ENCODE measurements at regions not wholly inside any gene's neighbourhood (a gene's known extent, or its start where the extent isn't known, plus 50 kb on each side); places are given as distances from the start of the nearest gene placed in this dataset.

GRCh38 chr6:71478834-71479541, 190.4 kb downstream of the OGFRL1 start:
- no peak for DNase-seq (ENCODE audit: low spot score in 2 of 2)
- peak; percentile 42 for ATAC-seq
- no peak overlapping the region for H3K27ac Mint-ChIP-seq
- H3K4me1 Mint-ChIP-seq, result no peaks in the 10 kb centered on the region
- H3K36me3 Mint-ChIP-seq, result no peaks in the 10 kb centered on the region
- H3K9me3 Mint-ChIP-seq, result no peaks in the 10 kb centered on the region
- H3K4me3 Mint-ChIP-seq, result no peak overlapping the region

- ATAC-seq, result no peak
- Mint-ChIP-seq H3K4me3 (no peak overlapping the region), H3K27ac (no peak overlapping the region), H3K36me3 (no peaks in the 10 kb centered on the region), H3K4me1 (no peaks in the 10 kb centered on the region), H3K9me3 (no peaks in the 10 kb centered on the region)
- DNase-seq (ENCODE audit: low spot score in 2 of 2), result no peak
Observed at GRCh38 chr6:71480577-71480976, 192.0 kb downstream of the OGFRL1 start.

- Mint-ChIP-seq H3K4me1 (no peaks in the 10 kb centered on the region), H3K36me3 (no peaks in the 10 kb centered on the region)
- DNase-seq (ENCODE audit: low spot score in 2 of 2), result no peak
Observed at GRCh38 chr6:71481011-71481410, 192.4 kb downstream of the OGFRL1 start.

GRCh38 chr6:71481801-71482200, 193.2 kb downstream of the OGFRL1 start:
- DNase-seq (ENCODE audit: low spot score in 2 of 2), result no peak
- H3K9me3 Mint-ChIP-seq, result no peaks in the 10 kb centered on the region

More at GRCh38 chr6:71481011-71481410, 192.4 kb downstream of the OGFRL1 start:
- Mint-ChIP-seq H3K9me3 (no peaks in the 10 kb centered on the region), H3K27ac (no peak overlapping the region), H3K4me3 (no peak overlapping the region)
- no peak for ATAC-seq

GRCh38 chr6:71482742-71483141, 194.1 kb downstream of the OGFRL1 start:
- no peak for ATAC-seq
- H3K4me1 Mint-ChIP-seq, result no peaks in the 10 kb centered on the region
- DNase-seq (ENCODE audit: low spot score in 2 of 2), result no peak

More at GRCh38 chr6:71481801-71482200, 193.2 kb downstream of the OGFRL1 start:
- H3K4me3 Mint-ChIP-seq, result no peak overlapping the region
- H3K4me1 Mint-ChIP-seq, result no peaks in the 10 kb centered on the region
- no peak for ATAC-seq
- H3K27ac Mint-ChIP-seq, result no peak overlapping the region
- no peaks in the 10 kb centered on the region for H3K36me3 Mint-ChIP-seq

GRCh38 chr6:71486461-71486860, 197.8 kb downstream of the OGFRL1 start:
- H3K4me1 Mint-ChIP-seq, result no peaks in the 10 kb centered on the region

More at GRCh38 chr6:71482742-71483141, 194.1 kb downstream of the OGFRL1 start:
- H3K27ac Mint-ChIP-seq, result no peak overlapping the region
- H3K36me3 Mint-ChIP-seq, result no peaks in the 10 kb centered on the region
- H3K9me3 Mint-ChIP-seq, result no peaks in the 10 kb centered on the region
- H3K4me3 Mint-ChIP-seq, result no peak overlapping the region

GRCh38 chr6:71488186-71488585, 199.6 kb downstream of the OGFRL1 start:
- ATAC-seq (no peak), DNase-seq (ENCODE audit: low spot score in 2 of 2) (no peak)
- H3K36me3 Mint-ChIP-seq, result no peaks in the 10 kb centered on the region
- no peak overlapping the region for H3K27ac Mint-ChIP-seq
- no peak overlapping the region for H3K4me3 Mint-ChIP-seq
- H3K9me3 Mint-ChIP-seq, result no peaks in the 10 kb centered on the region
- no peaks in the 10 kb centered on the region for H3K4me1 Mint-ChIP-seq

More at GRCh38 chr6:71486461-71486860, 197.8 kb downstream of the OGFRL1 start:
- ATAC-seq, result no peak
- Mint-ChIP-seq H3K27ac (no peak overlapping the region), H3K4me3 (no peak overlapping the region), H3K36me3 (no peaks in the 10 kb centered on the region), H3K9me3 (no peaks in the 10 kb centered on the region)
- DNase-seq (ENCODE audit: low spot score in 2 of 2), result no peak

- Mint-ChIP-seq H3K4me1 (no peaks in the 10 kb centered on the region), H3K9me3 (no peaks in the 10 kb centered on the region), H3K27ac (no peak overlapping the region), H3K4me3 (no peak overlapping the region), H3K36me3 (no peaks in the 10 kb centered on the region)
- ATAC-seq (no peak), DNase-seq (ENCODE audit: low spot score in 2 of 2) (no peak)
Observed at GRCh38 chr6:71489736-71490135, 201.1 kb downstream of the OGFRL1 start.

- ATAC-seq, result no peak
- Mint-ChIP-seq H3K4me3 (no peak overlapping the region), H3K9me3 (no peaks in the 10 kb centered on the region), H3K27ac (no peak overlapping the region), H3K4me1 (no peaks in the 10 kb centered on the region), H3K36me3 (no peaks in the 10 kb centered on the region)
- no peak for DNase-seq (ENCODE audit: low spot score in 2 of 2)
Observed at GRCh38 chr6:71490876-71491275, 202.3 kb downstream of the OGFRL1 start.

GRCh38 chr6:71491844-71492243, 203.2 kb downstream of the OGFRL1 start:
- Mint-ChIP-seq H3K4me1 (no peaks in the 10 kb centered on the region), H3K4me3 (no peak overlapping the region), H3K9me3 (no peaks in the 10 kb centered on the region), H3K36me3 (no peaks in the 10 kb centered on the region), H3K27ac (no peak overlapping the region)
- no peak for ATAC-seq
- no peak for DNase-seq (ENCODE audit: low spot score in 2 of 2)

- no peak for ATAC-seq
- Mint-ChIP-seq H3K9me3 (no peaks in the 10 kb centered on the region), H3K4me1 (no peaks in the 10 kb centered on the region)
Observed at GRCh38 chr6:71492668-71493067, 204.1 kb downstream of the OGFRL1 start.

GRCh38 chr6:71496018-71496721, 207.6 kb downstream of the OGFRL1 start:
- DNase-seq (ENCODE audit: low spot score in 2 of 2) (no peak), ATAC-seq (no peak)
- no peak overlapping the region for H3K27ac Mint-ChIP-seq
- peak overlapping the region; percentile 13 for H3K4me3 Mint-ChIP-seq
- H3K4me1 Mint-ChIP-seq, result no peaks in the 10 kb centered on the region
- no peaks in the 10 kb centered on the region for H3K36me3 Mint-ChIP-seq
- no peaks in the 10 kb centered on the region for H3K9me3 Mint-ChIP-seq

More at GRCh38 chr6:71492668-71493067, 204.1 kb downstream of the OGFRL1 start:
- H3K4me3 Mint-ChIP-seq, result no peak overlapping the region
- no peak for DNase-seq (ENCODE audit: low spot score in 2 of 2)
- no peaks in the 10 kb centered on the region for H3K36me3 Mint-ChIP-seq
- H3K27ac Mint-ChIP-seq, result no peak overlapping the region

- H3K4me1 Mint-ChIP-seq, result no peaks in the 10 kb centered on the region
- no peaks in the 10 kb centered on the region for H3K36me3 Mint-ChIP-seq
- ATAC-seq (no peak), DNase-seq (ENCODE audit: low spot score in 2 of 2) (no peak)
- H3K9me3 Mint-ChIP-seq, result no peaks in the 10 kb centered on the region
- peak overlapping the region; percentile 13 for H3K4me3 Mint-ChIP-seq
- no peak overlapping the region for H3K27ac Mint-ChIP-seq
Observed at GRCh38 chr6:71496722-71497033, 208.1 kb downstream of the OGFRL1 start.

GRCh38 chr6:71498638-71499037, 210.0 kb downstream of the OGFRL1 start:
- no peak for ATAC-seq
- Mint-ChIP-seq H3K4me3 (no peak overlapping the region), H3K9me3 (no peaks in the 10 kb centered on the region), H3K27ac (no peak overlapping the region), H3K4me1 (no peaks in the 10 kb centered on the region), H3K36me3 (no peaks in the 10 kb centered on the region)
- no peak for DNase-seq (ENCODE audit: low spot score in 2 of 2)

- no peak overlapping the region for H3K4me3 Mint-ChIP-seq
- no peaks in the 10 kb centered on the region for H3K36me3 Mint-ChIP-seq
- DNase-seq (ENCODE audit: low spot score in 2 of 2) (no peak), ATAC-seq (no peak)
- H3K4me1 Mint-ChIP-seq, result no peaks in the 10 kb centered on the region
- no peaks in the 10 kb centered on the region for H3K9me3 Mint-ChIP-seq
- H3K27ac Mint-ChIP-seq, result no peak overlapping the region
Observed at GRCh38 chr6:71499667-71500066, 211.1 kb downstream of the OGFRL1 start.

GRCh38 chr6:71502168-71502567, 213.6 kb downstream of the OGFRL1 start:
- no peak overlapping the region for H3K4me3 Mint-ChIP-seq
- no peaks in the 10 kb centered on the region for H3K4me1 Mint-ChIP-seq
- H3K36me3 Mint-ChIP-seq, result no peaks in the 10 kb centered on the region
- DNase-seq (ENCODE audit: low spot score in 2 of 2) (no peak), ATAC-seq (no peak)
- H3K9me3 Mint-ChIP-seq, result no peaks in the 10 kb centered on the region
- no peak overlapping the region for H3K27ac Mint-ChIP-seq
